ENCODE measurements at regions not wholly inside any gene's neighbourhood (a gene's known extent, or its start where the extent isn't known, plus 50 kb on each side); places are given as distances from the start of the nearest gene placed in this dataset.
"Not testable (repeated sequence)": the region's sequence is repeated elsewhere in the genome, so short reads cannot be mapped to it uniquely, and the experiment has no call there.

DNA sequence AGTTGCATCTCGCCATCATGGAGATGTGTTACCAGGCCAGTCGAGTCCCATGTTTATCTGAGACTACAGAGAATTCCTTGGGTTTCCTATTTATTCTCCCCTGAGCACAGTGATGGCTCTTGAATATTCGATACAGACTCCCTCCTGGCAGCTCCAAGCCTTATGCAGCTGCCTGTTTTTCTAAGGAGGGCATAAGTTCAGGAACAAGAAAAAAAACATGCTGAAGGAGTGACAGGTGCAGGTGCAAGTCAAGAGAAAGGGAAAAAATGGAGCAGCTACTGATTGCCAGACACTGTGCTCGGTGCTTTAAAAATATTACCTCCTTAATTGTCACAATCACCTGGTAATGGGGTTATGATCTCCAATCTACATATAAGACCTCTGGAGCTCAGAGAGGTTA, 177.2 kb upstream of the DPP10 start:
- DNase-seq, result no peak

DNA sequence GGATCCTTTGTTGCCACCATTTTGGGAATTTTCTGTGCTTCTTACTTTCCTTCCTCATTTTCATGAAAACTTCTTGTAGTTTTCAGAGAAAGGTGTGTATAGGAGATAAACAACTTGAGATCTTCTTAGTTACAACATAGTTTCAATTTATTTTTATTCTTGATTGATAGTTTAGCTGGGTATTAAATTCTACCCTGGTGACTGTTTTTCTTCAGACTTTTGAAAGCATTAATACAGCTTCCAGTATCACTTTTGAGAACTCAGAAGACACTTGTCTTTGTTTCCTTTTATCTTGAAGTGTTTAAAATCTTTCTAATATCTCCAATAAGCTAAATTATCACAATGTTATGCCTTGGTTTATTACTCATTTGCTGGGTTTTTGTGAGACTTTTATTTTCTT, 167.5 kb upstream of the DPP10 start:
- no peak for DNase-seq

- DNase-seq, result no peak
Observed at GRCh38 chr2:114281188-114281587, 161.3 kb upstream of the DPP10 start.

- no peak for DNase-seq
Observed at GRCh38 chr2:114283774-114284173, 158.7 kb upstream of the DPP10 start.

GRCh38 chr2:114286438-114286837, 156.0 kb upstream of the DPP10 start:
- DNase-seq, result no peak

DNA sequence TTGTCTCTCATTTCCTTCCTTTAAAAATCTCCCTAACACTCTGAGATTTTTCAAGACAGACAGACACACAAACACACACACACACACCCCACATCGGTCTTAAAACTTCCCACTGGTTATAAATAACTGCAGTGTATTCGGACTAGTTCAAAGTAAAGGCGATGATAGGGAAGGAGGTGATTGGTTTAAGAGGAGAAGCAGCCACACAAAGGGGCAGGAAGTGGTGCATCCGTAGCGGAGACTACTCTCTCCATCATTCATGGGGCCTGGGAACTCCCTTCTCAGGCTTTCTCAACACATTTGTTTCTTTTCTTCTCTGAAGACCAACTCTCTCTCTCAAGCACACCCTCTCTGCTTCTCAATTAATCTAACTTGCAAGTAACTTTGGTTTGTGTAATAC, 149.1 kb upstream of the DPP10 start:
- DNase-seq, result no peak

GRCh38 chr2:114294741-114295140, 147.7 kb upstream of the DPP10 start:
- no peak for DNase-seq

GRCh38 chr2:114300351-114300750, 142.1 kb upstream of the DPP10 start:
- DNase-seq, result not testable (repeated sequence)

DNA sequence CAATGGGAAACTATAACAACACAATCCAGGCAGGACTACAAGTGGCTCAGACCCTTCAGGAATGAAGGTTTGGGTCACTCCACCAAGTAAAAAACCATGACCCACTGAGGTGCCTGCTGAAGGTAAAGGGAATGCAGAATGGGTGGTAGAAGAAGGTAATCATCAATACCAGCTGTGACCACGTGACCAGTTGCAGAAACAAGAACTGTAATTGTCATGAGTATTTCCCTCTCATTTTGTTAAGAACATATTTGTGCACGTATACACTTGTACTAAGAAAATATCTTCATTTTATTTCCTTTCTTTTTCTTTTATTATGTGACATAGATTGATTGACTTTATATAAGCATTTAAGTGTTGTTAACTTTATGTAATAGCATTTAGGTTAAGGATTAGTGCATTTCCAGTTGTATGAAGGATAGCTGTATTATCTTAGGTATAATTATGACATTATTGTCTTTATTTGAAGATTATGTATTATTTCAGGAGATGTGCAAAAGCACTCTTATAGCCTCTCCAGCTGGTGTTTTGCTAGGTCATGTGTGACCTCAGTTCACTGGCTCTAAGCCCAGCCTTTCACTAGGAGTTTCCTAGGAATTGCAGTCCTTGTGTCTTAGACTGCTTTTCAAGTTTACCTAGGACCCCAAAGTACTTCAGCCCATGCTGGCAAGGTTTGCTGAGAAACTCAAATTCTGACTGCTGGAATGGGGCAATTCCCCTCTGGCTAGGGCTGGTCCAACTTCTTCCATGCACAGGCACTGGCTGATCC, 125.7 kb upstream of the DPP10 start:
- no peak for DNase-seq

DNA sequence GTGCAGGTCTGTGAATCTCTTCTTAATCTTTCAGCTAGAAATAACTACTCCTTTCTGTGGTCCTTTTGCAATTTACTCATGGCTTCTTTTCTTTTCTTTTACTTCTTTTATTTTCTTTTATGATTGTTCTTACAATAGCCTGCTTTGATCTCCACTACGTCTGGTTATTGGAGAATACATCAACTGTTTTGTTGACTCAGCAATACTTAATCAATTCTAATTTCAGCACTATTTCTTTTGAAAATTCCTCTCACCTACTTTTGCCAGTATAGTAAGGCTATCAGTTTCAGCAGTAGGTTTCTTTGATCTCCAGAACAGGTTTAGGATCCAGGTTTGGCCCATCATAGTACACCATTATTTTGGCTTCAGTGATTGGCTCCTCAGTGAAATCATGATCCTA, 111.8 kb upstream of the DPP10 start:
- no peak for DNase-seq

GRCh38 chr2:114331934-114332333, 110.5 kb upstream of the DPP10 start:
- DNase-seq, result no peak

GRCh38 chr2:114345246-114345645, 97.2 kb upstream of the DPP10 start:
- no peak for DNase-seq

DNA sequence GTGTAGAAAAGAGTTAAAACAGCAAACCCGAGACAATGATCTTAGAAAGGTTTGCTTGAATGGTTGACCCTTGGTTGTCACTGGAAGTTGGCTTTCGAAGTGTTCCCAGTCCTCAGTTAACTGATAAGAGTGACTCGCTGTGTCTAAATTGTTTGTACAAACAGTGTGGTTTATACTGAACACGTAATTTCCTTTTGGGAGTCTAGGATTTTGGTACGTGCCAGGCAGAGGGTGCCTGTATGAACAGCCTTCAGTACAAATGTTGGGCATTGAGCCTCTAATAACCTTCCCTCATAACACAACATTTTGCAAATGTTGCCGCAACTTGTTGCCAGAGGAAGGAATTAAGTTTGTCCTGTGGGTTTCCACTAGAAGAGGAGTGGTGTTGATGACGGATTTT, 95.8 kb upstream of the DPP10 start:
- DNase-seq, result no peak

- no peak for DNase-seq
Observed at GRCh38 chr2:114350186-114350725, 92.2 kb upstream of the DPP10 start.

DNA sequence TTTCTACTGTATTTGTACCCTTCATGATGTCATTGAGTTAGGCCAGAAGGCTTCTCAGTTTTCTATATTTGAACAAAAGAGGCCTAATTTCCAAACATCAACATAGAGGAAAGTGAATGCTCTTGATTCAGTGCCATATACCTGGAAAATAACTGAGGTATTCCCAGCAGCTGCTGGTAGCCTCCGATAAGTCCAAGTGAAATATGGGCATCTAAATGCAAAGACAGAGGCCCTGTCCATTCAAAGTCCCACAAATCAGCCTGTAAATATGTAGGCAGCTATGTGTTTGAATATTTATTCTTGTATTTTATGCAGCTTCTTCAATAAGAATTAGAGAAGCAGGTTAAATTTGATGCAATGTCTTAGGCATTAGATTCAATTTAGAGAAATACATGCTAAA, 89.5 kb upstream of the DPP10 start:
- no peak for DNase-seq

DNA sequence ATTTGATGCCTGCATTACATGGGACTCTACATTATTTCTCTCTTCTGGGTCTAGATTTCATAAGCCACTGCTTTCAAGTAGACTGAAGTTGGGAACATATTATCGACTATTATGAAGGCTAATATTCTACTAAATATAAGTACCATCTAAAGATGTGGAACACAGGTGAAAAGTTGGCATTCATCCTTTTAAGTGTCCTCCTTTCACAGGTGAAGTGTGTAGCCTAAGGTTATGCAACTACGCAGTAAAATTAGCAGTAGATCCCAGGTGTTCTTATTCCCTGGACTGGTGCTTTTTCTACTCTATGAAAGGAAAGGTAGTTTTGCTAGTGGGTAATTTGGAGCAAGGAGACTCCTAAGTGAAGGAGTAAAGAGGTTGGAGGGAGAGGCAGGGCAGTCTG, 88.2 kb upstream of the DPP10 start:
- DNase-seq, result no peak

DNA sequence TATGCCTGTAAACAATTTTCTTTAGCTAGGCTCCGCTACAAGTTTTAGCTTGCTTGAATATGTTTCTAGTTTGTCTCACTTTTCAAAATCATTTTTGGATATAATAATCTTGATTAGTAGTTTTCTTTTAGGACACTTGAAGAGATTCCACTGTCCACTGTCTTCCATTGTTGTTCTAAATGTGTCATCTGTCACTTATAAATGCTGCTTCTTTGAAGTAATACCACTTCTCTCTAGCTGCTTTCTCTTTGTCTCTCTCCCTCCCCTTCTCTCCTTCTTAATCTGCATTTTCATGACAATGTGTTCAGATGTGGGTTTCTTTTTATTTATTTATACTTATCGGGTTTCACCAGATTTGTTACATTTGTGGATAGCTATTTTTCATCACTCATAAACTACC, 73.7 kb upstream of the DPP10 start:
- no peak for DNase-seq

DNA sequence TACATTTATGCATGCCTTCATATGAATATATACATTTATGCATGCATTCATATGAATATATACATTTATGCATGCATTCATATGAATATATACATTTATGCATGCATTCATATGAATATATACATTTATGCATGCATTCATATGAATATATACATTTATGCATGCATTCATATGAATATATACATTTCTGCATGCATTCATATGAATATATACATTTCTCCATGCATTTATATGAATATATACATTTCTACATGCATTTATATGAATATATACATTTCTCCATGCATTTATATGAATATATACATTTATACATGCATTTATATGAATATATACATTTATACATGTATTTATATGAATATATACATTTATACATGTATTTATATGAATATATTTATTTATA, 70.7 kb upstream of the DPP10 start:
- DNase-seq, result not testable (repeated sequence)

DNA sequence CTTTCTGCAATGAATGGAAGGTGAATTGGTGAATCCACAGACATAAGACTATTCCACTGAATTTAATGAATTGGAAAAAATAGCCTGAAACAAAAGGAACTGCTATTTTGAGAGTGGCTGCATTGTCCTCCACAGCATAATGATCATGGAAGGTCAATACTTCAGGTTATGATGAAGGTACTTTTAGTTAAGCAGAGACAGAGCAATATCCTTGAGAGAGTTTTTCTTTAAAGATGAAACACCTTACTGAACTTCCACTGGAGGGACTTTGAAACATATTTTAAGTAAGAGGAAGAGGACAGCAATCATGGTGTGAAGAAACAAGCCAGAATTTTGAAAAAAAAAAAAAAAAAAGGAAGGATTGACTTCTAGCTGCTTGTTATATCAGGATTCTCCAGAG, 68.8 kb upstream of the DPP10 start:
- no peak for DNase-seq

GRCh38 chr2:114384441-114384840, 58.0 kb upstream of the DPP10 start:
- DNase-seq, result no peak

DNA sequence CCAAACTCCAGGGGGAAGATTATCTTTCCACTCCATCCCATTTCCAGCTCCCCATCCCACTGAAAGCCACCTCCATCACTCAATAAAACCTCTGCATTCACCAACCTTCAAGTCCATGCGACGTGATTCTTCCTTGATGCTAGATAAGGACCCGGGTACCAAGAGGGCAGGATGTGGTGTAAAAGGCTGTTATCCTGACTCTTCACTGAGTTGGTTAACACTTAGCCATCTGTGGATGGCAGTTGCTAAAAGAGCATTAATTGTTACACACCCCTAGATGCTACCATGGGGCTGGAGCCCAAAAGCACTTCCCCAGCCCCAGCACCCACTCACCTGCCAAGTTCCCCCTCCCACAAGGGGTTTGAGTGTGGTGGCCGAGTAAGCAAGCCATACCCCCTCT, 53.4 kb upstream of the DPP10 start:
- no peak for DNase-seq

All from NCI-H774 (cell line).